Stimulated activated naive CD4-positive, alpha-beta T cell (primary cell): ENCODE measurements at regions not wholly inside any gene's neighbourhood (a gene's known extent, or its start where the extent isn't known, plus 50 kb on each side); places are given as distances from the start of the nearest gene placed in this dataset.
"Not testable (repeated sequence)": the region's sequence is repeated elsewhere in the genome, so short reads cannot be mapped to it uniquely, and the experiment has no call there.

Source experiments
- DNase-seq, 6 experiments: peaks; one replicate each; lab custom pipeline; 2025; lab: John Stamatoyannopoulos, UW

GRCh38 chr6:97687916-97688315 is 404.9 kb upstream of the MMS22L start:
- no peak for DNase-seq

GRCh38 chr6:97689078-97689754 is 406.2 kb upstream of the MMS22L start:
- DNase-seq = no peak

GRCh38 chr6:97697456-97697855 is 414.4 kb upstream of the MMS22L start:
- no peak for DNase-seq

- no peak for DNase-seq
Measured at GRCh38 chr6:97701801-97702200, 418.8 kb upstream of the MMS22L start.

- no peak for DNase-seq
Measured at GRCh38 chr6:97702248-97702647, 419.2 kb upstream of the MMS22L start.

- no peak for DNase-seq
Measured at GRCh38 chr6:97703661-97704060, 420.6 kb upstream of the MMS22L start.

GRCh38 chr6:97705568-97705967 is 422.6 kb upstream of the MMS22L start:
- no peak for DNase-seq

GRCh38 chr6:97712751-97713150 is 429.7 kb upstream of the MMS22L start:
- DNase-seq = no peak

- DNase-seq = no peak
Measured at GRCh38 chr6:97714772-97715171, 431.8 kb upstream of the MMS22L start.

- no peak for DNase-seq
Measured at GRCh38 chr6:97717086-97717485, 434.1 kb upstream of the MMS22L start.

- no peak for DNase-seq
Measured at GRCh38 chr6:97726378-97726777, 443.4 kb upstream of the MMS22L start.

GRCh38 chr6:97732045-97732444 is 449.0 kb upstream of the MMS22L start:
- no peak for DNase-seq

GRCh38 chr6:97757575-97757974 is 474.6 kb upstream of the MMS22L start:
- no peak for DNase-seq

- no peak for DNase-seq
Measured at GRCh38 chr6:97765461-97765860, 482.4 kb upstream of the MMS22L start.

GRCh38 chr6:97771372-97771771 is 488.4 kb upstream of the MMS22L start:
- no peak for DNase-seq

GRCh38 chr6:97775012-97775411 is 492.0 kb upstream of the MMS22L start:
- DNase-seq = no peak

- DNase-seq = no peak
Measured at GRCh38 chr6:97778290-97779038, 495.4 kb upstream of the MMS22L start.

GRCh38 chr6:97779039-97779766 is 496.2 kb upstream of the MMS22L start:
- not testable (repeated sequence) for DNase-seq

- DNase-seq = no peak
Measured at GRCh38 chr6:97790926-97791590, 508.0 kb upstream of the MMS22L start.

GRCh38 chr6:97805596-97805995 is 522.6 kb upstream of the MMS22L start:
- no peak for DNase-seq

- DNase-seq = no peak
Measured at GRCh38 chr6:97812940-97813339, 529.9 kb upstream of the MMS22L start.

- DNase-seq = no peak
Measured at GRCh38 chr6:97813889-97814567, 531.0 kb upstream of the MMS22L start.
